Activated T-helper 2 cell treated with anti-CD3 and anti-CD28 coated beads, Interferon-gamma antibody, Interleukin-2, Interleukin-4, amounts not matched to agents 10 μg/mL and 5 μg/mL and 100 μg/mL, durations not matched to agents 14 hours and 24 hours and 36 hours (primary cell): ENCODE measurements at regions not wholly inside any gene's neighbourhood (a gene's known extent, or its start where the extent isn't known, plus 50 kb on each side); places are given as distances from the start of the nearest gene placed in this dataset.

ENCODE experiments used
- DNase-seq: peaks from one replicate; pipeline ENCODE4 v3.0.0; 2021; ENCODE audit warnings: low spot score
- H3K27ac Mint-ChIP-seq: one replicate; pipeline ENCODE4 v1.8.0; 2021; ENCODE audit warnings: mixed read lengths
- H3K27me3 Mint-ChIP-seq: one replicate; pipeline ENCODE4 v1.8.0; 2021; ENCODE audit warnings: low read depth, mixed read lengths
- H3K36me3 Mint-ChIP-seq: one replicate; pipeline ENCODE4 v1.8.0; 2021; ENCODE audit warnings: low read depth, mixed read lengths
- H3K4me1 Mint-ChIP-seq: one replicate; pipeline ENCODE4 v1.8.0; 2021; ENCODE audit warnings: low read depth, mixed read lengths
- H3K4me3 Mint-ChIP-seq: one replicate; pipeline ENCODE4 v1.8.0; 2021; ENCODE audit warnings: low read depth, mild to moderate bottlenecking, moderate library complexity, mixed read lengths
- H3K9me3 Mint-ChIP-seq: one replicate; pipeline ENCODE4 v1.8.0; 2021; ENCODE audit warnings: mixed read lengths
- intact Hi-C: fragments of 100-400 bp; cut with micrococcal nuclease; formaldehyde crosslinking; loops from one replicate; pipeline ENCODE4 v1.15.1; 2023

DNA sequence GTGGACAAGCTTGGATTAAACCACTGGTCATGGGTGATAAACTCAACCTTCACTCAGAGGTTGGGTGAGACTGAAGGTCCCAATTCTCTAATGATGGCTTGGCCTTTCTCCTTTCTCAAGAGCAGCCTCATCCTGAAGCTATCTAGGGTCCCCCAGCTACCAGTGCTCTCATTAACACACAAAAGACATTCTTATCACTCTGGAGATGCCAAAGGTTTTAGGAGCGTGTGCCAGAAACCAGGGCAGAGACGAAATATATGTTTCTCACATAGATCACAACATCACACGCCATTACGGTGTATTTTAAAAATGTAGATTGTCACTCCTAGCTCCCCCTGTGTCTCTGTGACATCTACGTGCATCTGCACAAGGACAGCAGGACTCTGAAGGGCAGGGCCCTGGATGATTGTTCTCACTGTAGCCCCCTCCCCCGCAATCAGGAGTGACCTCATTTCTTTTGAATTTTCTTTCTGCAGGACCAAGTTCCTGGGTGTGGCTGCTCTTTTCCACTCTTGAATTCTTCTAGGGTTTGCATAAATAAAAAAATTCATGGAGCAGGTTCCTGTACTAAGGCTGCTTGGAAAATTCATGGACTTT lies 311.3 kb downstream of the GADD45G start:
- intact Hi-C loops = loop anchor here (5.0 kb wide), 1 partner anchor 186 kb away; no protein-coding TSS in a partner anchor

DNA sequence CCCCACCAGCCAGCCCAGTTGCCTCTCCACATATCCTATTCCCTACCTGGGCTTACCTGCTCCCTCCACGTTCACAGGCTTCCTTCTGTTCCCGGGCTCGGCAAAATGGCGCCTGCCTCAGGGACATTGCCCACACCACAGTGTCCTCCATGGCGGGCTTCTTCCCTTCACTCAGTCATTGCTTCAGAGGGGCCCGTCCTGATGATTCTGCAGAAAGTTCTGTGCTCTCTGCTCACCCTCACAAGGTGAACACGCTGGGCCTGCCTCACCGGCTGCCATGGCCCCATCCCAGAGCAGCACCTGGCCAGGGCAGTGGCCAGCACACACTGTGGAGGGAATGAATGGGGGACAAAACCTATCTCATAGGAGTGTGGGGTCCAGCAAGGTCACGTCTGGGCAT lies 313.0 kb downstream of the GADD45G start:
- H3K9me3 Mint-ChIP-seq = no peaks in the 10 kb centered on the region
- H3K4me1 Mint-ChIP-seq = peaks cover 41% of the 10 kb centered on the region
- peaks cover 1% of the 10 kb centered on the region for H3K27me3 Mint-ChIP-seq
- H3K27ac Mint-ChIP-seq = no peak overlapping the region
- H3K36me3 Mint-ChIP-seq = no peaks in the 10 kb centered on the region
- DNase-seq = no peak
- no peak overlapping the region for H3K4me3 Mint-ChIP-seq
- intact Hi-C loops = loop anchor here (5.0 kb wide), 1 partner anchor 184 kb away; no protein-coding TSS in a partner anchor

More for the DNA sequence above, 311.3 kb downstream of the GADD45G start:
- Mint-ChIP-seq H3K4me3 (no peak overlapping the region), H3K27ac (no peak overlapping the region), H3K4me1 (peaks cover 38% of the 10 kb centered on the region), H3K27me3 (peaks cover 7% of the 10 kb centered on the region), H3K9me3 (no peaks in the 10 kb centered on the region), H3K36me3 (no peaks in the 10 kb centered on the region)
- no peak for DNase-seq

GRCh38 chr9:89919171-89919681 lies 314.4 kb downstream of the GADD45G start:
- Mint-ChIP-seq H3K4me3 (peak overlapping the region; percentile 46), H3K27ac (peak overlapping the region; percentile 68)

GRCh38 chr9:89920131-89920530 lies 315.3 kb downstream of the GADD45G start:
- Mint-ChIP-seq H3K36me3 (no peaks in the 10 kb centered on the region), H3K9me3 (no peaks in the 10 kb centered on the region), H3K27me3 (peaks cover 1% of the 10 kb centered on the region), H3K4me3 (no peak overlapping the region), H3K27ac (no peak overlapping the region), H3K4me1 (peaks cover 61% of the 10 kb centered on the region)
- intact Hi-C loops = loop anchor here (5.0 kb wide), 1 partner anchor 93 kb away; no protein-coding TSS in a partner anchor
- DNase-seq = no peak

More at GRCh38 chr9:89919171-89919681, 314.4 kb downstream of the GADD45G start:
- intact Hi-C loops = loop anchor here (1.0 to 5.0 kb wide), 2 partner anchors 183 to 316 kb away; no protein-coding TSS in a partner anchor
- peaks cover 54% of the 10 kb centered on the region for H3K4me1 Mint-ChIP-seq
- DNase-seq = peak; percentile 31
- H3K27me3 Mint-ChIP-seq = peaks cover 1% of the 10 kb centered on the region
- no peaks in the 10 kb centered on the region for H3K36me3 Mint-ChIP-seq
- no peaks in the 10 kb centered on the region for H3K9me3 Mint-ChIP-seq

GRCh38 chr9:89920951-89921350 lies 316.1 kb downstream of the GADD45G start:
- H3K27ac Mint-ChIP-seq = no peak overlapping the region
- H3K27me3 Mint-ChIP-seq = peaks cover 1% of the 10 kb centered on the region
- no peaks in the 10 kb centered on the region for H3K36me3 Mint-ChIP-seq
- peaks cover 59% of the 10 kb centered on the region for H3K4me1 Mint-ChIP-seq
- H3K9me3 Mint-ChIP-seq = no peaks in the 10 kb centered on the region
- DNase-seq = no peak
- no peak overlapping the region for H3K4me3 Mint-ChIP-seq
- intact Hi-C loops = loop anchor here (5.0 kb wide), 1 partner anchor 94 kb away; no protein-coding TSS in a partner anchor

GRCh38 chr9:89922099-89922498 lies 317.3 kb downstream of the GADD45G start:
- peaks cover 52% of the 10 kb centered on the region for H3K4me1 Mint-ChIP-seq
- H3K36me3 Mint-ChIP-seq = no peaks in the 10 kb centered on the region
- H3K27me3 Mint-ChIP-seq = peaks cover 1% of the 10 kb centered on the region
- intact Hi-C loops = loop anchor here (5.0 kb wide), 1 partner anchor 95 kb away; no protein-coding TSS in a partner anchor
- H3K4me3 Mint-ChIP-seq = no peak overlapping the region
- DNase-seq = no peak
- H3K27ac Mint-ChIP-seq = no peak overlapping the region
- no peaks in the 10 kb centered on the region for H3K9me3 Mint-ChIP-seq

- H3K9me3 Mint-ChIP-seq = no peaks in the 10 kb centered on the region
- no peaks in the 10 kb centered on the region for H3K36me3 Mint-ChIP-seq
- no peaks in the 10 kb centered on the region for H3K27me3 Mint-ChIP-seq
- H3K27ac Mint-ChIP-seq = peak overlapping the region; percentile 75
- H3K4me1 Mint-ChIP-seq = peaks cover 48% of the 10 kb centered on the region
- no peak for DNase-seq
- intact Hi-C loops = loop anchor here (5.0 kb wide), 1 partner anchor 96 kb away; no protein-coding TSS in a partner anchor
- no peak overlapping the region for H3K4me3 Mint-ChIP-seq
Observed at GRCh38 chr9:89923174-89923573, 318.4 kb downstream of the GADD45G start.

GRCh38 chr9:89923961-89924504 lies 319.2 kb downstream of the GADD45G start:
- H3K27ac Mint-ChIP-seq = peak overlapping the region; percentile 83
- peak overlapping the region; percentile 38 for H3K4me3 Mint-ChIP-seq
- H3K9me3 Mint-ChIP-seq = no peaks in the 10 kb centered on the region
- H3K36me3 Mint-ChIP-seq = no peaks in the 10 kb centered on the region
- H3K4me1 Mint-ChIP-seq = peaks cover 44% of the 10 kb centered on the region
- DNase-seq = peak; percentile 27
- no peaks in the 10 kb centered on the region for H3K27me3 Mint-ChIP-seq
- intact Hi-C loops = loop anchor here (1.0 to 5.0 kb wide), 6 partner anchors 28 to 320 kb away; no protein-coding TSS in a partner anchor

- intact Hi-C loops = loop anchor here (1.0 to 5.0 kb wide), 6 partner anchors 28 to 320 kb away; no protein-coding TSS in a partner anchor
- Mint-ChIP-seq H3K4me1 (peaks cover 38% of the 10 kb centered on the region), H3K4me3 (no peak overlapping the region), H3K36me3 (no peaks in the 10 kb centered on the region), H3K27me3 (no peaks in the 10 kb centered on the region), H3K27ac (peak overlapping the region; percentile 83), H3K9me3 (no peaks in the 10 kb centered on the region)
- DNase-seq = no peak
Observed at GRCh38 chr9:89924611-89925010, 319.8 kb downstream of the GADD45G start.

DNA sequence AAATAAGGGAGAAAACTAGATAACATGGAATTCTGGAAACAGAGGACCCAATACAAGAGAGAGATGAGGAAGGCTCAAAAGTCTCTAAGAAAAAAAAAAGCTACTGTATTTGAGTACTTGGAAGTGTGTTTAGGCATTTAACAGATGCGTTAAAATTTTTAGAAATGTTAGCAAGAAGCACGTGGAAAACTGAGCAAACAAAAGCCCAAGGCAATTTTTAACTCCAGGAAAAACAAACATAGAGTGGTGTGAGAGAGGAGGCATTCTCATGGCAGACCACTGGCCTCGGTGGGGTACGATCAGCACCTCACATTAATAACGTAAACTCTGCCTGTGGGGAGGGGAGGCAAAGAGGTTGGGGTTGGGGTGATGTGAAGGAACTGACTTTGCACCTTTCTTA lies 321.4 kb downstream of the GADD45G start:
- H3K27ac Mint-ChIP-seq = no peak overlapping the region
- H3K4me1 Mint-ChIP-seq = peaks cover 34% of the 10 kb centered on the region
- no peak for DNase-seq
- no peaks in the 10 kb centered on the region for H3K9me3 Mint-ChIP-seq
- no peaks in the 10 kb centered on the region for H3K27me3 Mint-ChIP-seq
- no peak overlapping the region for H3K4me3 Mint-ChIP-seq
- intact Hi-C loops = no loop called here
- no peaks in the 10 kb centered on the region for H3K36me3 Mint-ChIP-seq

DNA sequence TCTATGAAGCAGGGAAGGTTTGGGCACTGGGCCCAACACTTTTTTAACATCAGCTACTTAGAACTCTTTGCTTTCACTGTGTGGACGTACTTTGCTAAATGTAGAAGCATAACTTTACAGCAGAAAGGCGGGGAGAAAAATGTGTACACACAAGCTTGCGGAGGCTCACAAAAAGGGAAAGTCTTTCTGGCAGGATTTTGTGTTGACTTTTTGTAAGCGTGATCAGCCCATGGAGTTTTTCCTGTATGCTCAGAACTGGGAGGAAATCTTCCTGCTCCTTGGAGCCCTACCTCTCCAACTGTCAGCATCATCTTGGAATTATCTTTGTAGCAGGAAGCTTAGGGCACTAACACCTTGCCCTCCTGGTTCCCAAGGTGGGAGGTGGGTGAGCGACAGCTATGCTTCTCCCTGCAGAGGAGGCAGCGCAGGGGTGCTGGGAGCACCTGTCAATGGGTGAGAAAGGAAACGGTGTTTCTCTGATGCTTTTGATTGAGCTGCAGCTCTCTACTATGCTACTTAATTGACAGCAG lies 321.9 kb downstream of the GADD45G start:
- Mint-ChIP-seq H3K27me3 (no peaks in the 10 kb centered on the region), H3K4me1 (peaks cover 34% of the 10 kb centered on the region), H3K4me3 (no peak overlapping the region), H3K27ac (no peak overlapping the region), H3K9me3 (no peaks in the 10 kb centered on the region), H3K36me3 (no peaks in the 10 kb centered on the region)
- DNase-seq = no peak
- intact Hi-C loops = no loop called here

DNA sequence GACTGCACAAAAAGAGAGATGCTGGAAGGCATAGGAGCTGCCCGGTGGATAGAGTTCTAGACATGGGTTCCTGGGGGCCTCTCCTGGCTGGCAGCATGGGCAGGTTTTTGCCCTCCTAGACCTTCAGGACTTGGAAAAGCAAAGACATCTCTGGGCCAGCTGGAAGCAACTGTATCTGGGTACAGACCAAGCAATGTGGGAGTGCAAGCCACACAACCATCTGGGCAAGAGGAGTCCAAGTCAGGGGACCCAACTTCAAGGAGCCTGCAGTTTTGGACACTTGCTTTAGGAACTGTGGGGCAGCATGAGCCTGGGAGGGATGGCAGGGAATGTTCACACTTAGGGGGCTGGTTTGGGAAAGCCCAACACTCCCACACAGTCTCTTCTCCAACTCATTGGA lies 323.3 kb downstream of the GADD45G start:
- DNase-seq = no peak
- no peaks in the 10 kb centered on the region for H3K36me3 Mint-ChIP-seq
- no peak overlapping the region for H3K27ac Mint-ChIP-seq
- H3K4me3 Mint-ChIP-seq = no peak overlapping the region
- intact Hi-C loops = no loop called here
- H3K27me3 Mint-ChIP-seq = no peaks in the 10 kb centered on the region
- no peaks in the 10 kb centered on the region for H3K9me3 Mint-ChIP-seq
- peaks cover 30% of the 10 kb centered on the region for H3K4me1 Mint-ChIP-seq
